ENCODE measurements at regions not wholly inside any gene's neighbourhood (a gene's known extent, or its start where the extent isn't known, plus 50 kb on each side); places are given as distances from the start of the nearest gene placed in this dataset.

GRCh38 chr3:152516216-152516615 lies 247.5 kb downstream of the MBNL1 start:
- H3K4me3 Mint-ChIP-seq: no peak overlapping the region
- no peaks in the 10 kb centered on the region for H3K9me3 Mint-ChIP-seq
- POLR2A ChIA-PET: no interaction called here
- no peaks in the 10 kb centered on the region for H3K4me1 Mint-ChIP-seq (ENCODE audit: low read depth)
- intact Hi-C loops (cut with micrococcal nuclease): no loop called here
- TF ChIP-seq CTCF (IDR thresholded peaks at IDR 0.05): no peak
- H3K27ac Mint-ChIP-seq: no peak overlapping the region
- CTCF ChIA-PET: interaction anchor here (0.9 to 2.3 kb wide), 4 partner anchors 10 to 1048 kb away, joined by 3 to 7 read pairs (median 3); no protein-coding TSS in a partner anchor
- DNase-seq: no peak
- no peaks in the 10 kb centered on the region for H3K36me3 Mint-ChIP-seq (ENCODE audit: low read depth)
- no peak for ATAC-seq
- H3K27me3 Mint-ChIP-seq: no peaks in the 10 kb centered on the region

GRCh38 chr3:152517502-152517901 lies 248.8 kb downstream of the MBNL1 start:
- no peak overlapping the region for H3K4me3 Mint-ChIP-seq
- H3K4me1 Mint-ChIP-seq (ENCODE audit: low read depth): no peaks in the 10 kb centered on the region
- CTCF ChIA-PET: interaction anchor here (1.3 to 2.3 kb wide), 4 partner anchors 8 to 45 kb away, joined by 3 to 7 read pairs (median 6); no protein-coding TSS in a partner anchor
- TF ChIP-seq CTCF (IDR thresholded peaks at IDR 0.05): no peak
- H3K9me3 Mint-ChIP-seq: no peaks in the 10 kb centered on the region
- no peaks in the 10 kb centered on the region for H3K36me3 Mint-ChIP-seq (ENCODE audit: low read depth)
- DNase-seq (no peak), ATAC-seq (no peak)
- no peak overlapping the region for H3K27ac Mint-ChIP-seq
- intact Hi-C loops (cut with micrococcal nuclease): no loop called here
- POLR2A ChIA-PET: no interaction called here
- H3K27me3 Mint-ChIP-seq: no peaks in the 10 kb centered on the region

- no peak overlapping the region for H3K27ac Mint-ChIP-seq
- no peak for TF ChIP-seq CTCF (IDR thresholded peaks at IDR 0.05)
- DNase-seq: no peak
- H3K9me3 Mint-ChIP-seq: no peaks in the 10 kb centered on the region
- H3K36me3 Mint-ChIP-seq (ENCODE audit: low read depth): no peaks in the 10 kb centered on the region
- no peak for ATAC-seq
- H3K27me3 Mint-ChIP-seq: no peaks in the 10 kb centered on the region
- intact Hi-C loops (cut with micrococcal nuclease): no loop called here
- ChIA-PET CTCF (interaction anchor here (0.9 to 1.8 kb wide), 4 partner anchors 10 to 61 kb away, joined by 3 to 8 read pairs (median 6); no protein-coding TSS in a partner anchor), POLR2A (no interaction called here)
- no peaks in the 10 kb centered on the region for H3K4me1 Mint-ChIP-seq (ENCODE audit: low read depth)
- H3K4me3 Mint-ChIP-seq: no peak overlapping the region
Observed at GRCh38 chr3:152518346-152518745, 249.6 kb downstream of the MBNL1 start.

DNA sequence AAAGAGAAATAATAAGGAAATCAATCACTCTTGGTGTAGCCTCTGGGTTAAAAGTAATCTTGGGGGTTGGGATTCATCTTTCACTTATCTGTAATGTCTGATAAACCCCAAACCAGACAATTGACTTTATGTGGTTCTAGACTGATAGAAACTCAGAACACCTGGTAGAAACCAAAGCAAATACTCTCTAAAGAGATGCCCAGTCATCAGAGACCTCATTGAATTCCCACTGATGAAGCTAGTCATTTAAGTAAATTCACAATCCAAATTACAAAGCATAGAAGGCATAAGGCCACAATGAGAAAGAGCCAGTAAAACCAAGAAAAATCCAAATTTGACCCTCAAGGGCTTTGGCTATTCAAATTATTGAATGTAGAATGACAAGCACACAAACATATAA lies 250.6 kb downstream of the MBNL1 start:
- DNase-seq (no peak), ATAC-seq (no peak)
- TF ChIP-seq CTCF (IDR thresholded peaks at IDR 0.05): no peak
- H3K9me3 Mint-ChIP-seq: no peaks in the 10 kb centered on the region
- no peaks in the 10 kb centered on the region for H3K4me1 Mint-ChIP-seq (ENCODE audit: low read depth)
- H3K4me3 Mint-ChIP-seq: no peak overlapping the region
- CTCF ChIA-PET: interaction anchor here (0.9 to 1.7 kb wide), 2 partner anchors 47 to 62 kb away, joined by 3 to 8 read pairs; no protein-coding TSS in a partner anchor
- POLR2A ChIA-PET: no interaction called here
- H3K27me3 Mint-ChIP-seq: no peaks in the 10 kb centered on the region
- intact Hi-C loops (cut with micrococcal nuclease): no loop called here
- no peaks in the 10 kb centered on the region for H3K36me3 Mint-ChIP-seq (ENCODE audit: low read depth)
- no peak overlapping the region for H3K27ac Mint-ChIP-seq

DNA sequence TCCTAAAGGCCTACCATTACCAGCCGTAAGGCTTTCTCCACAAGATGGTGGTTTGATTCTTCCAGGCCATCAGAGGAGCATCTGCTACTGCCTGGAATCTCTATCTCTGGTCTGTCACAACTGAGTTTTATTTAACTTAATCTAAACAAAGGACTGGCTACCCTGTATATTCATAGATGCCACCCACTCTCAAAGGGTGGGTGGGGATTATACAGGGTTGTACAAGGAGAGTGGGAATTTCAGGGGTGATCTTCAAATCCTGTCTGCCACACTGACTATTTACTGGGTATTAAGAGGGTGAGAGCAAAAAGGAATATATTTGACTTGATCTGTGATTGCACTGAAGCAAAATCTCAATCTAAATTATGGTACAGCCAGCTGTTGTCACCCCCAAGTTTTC lies 253.3 kb downstream of the MBNL1 start:
- no peaks in the 10 kb centered on the region for H3K9me3 Mint-ChIP-seq
- ATAC-seq (no peak), DNase-seq (no peak)
- H3K4me1 Mint-ChIP-seq (ENCODE audit: low read depth): no peaks in the 10 kb centered on the region
- H3K36me3 Mint-ChIP-seq (ENCODE audit: low read depth): no peaks in the 10 kb centered on the region
- no peaks in the 10 kb centered on the region for H3K27me3 Mint-ChIP-seq
- CTCF ChIA-PET: interaction anchor here (1.2 to 1.8 kb wide), 4 partner anchors 10 to 1053 kb away, joined by 3 to 6 read pairs (median 4); no protein-coding TSS in a partner anchor
- TF ChIP-seq CTCF (IDR thresholded peaks at IDR 0.05): no peak
- H3K27ac Mint-ChIP-seq: no peak overlapping the region
- POLR2A ChIA-PET: interaction anchor here (1.0 kb wide), 1 partner anchor 72 kb away, joined by 3 read pairs; no protein-coding TSS in a partner anchor
- intact Hi-C loops (cut with micrococcal nuclease): loop anchor here (5.0 kb wide), 1 partner anchor 50 kb away; no protein-coding TSS in a partner anchor
- no peak overlapping the region for H3K4me3 Mint-ChIP-seq
